Astrocyte of the cerebellum (primary cell): ENCODE measurements at regions not wholly inside any gene's neighbourhood (a gene's known extent, or its start where the extent isn't known, plus 50 kb on each side); places are given as distances from the start of the nearest gene placed in this dataset.
"Not testable (repeated sequence)": the region's sequence is repeated elsewhere in the genome, so short reads cannot be mapped to it uniquely, and the experiment has no call there.

Experiments used
- DNase-seq: peaks from one replicate; pipeline ENCODE4 v3.0.0-alpha.2; 2011; ENCODE audit warnings: low read depth
- H3K4me3 ChIP-seq: 2 replicates; pipeline ENCODE4 v1.5.1; 2011; ENCODE audit warnings: mild to moderate bottlenecking, low read depth, low read length, moderate library complexity
- in situ Hi-C: cut with HindIII; loops from 2 replicates; pipeline ENCODE4 v1.10.0; 2017; ENCODE audit warnings: low sequenced_read_pairs
- TF ChIP-seq, protein P1 (sequence below): IDR thresholded peaks from 2 replicates; pipeline ENCODE4 v1.5.1; 2012; ENCODE audit warnings: low read length, low read depth, moderate library complexity, mild to moderate bottlenecking; ENCODE audit errors: missing control alignments

DNA sequence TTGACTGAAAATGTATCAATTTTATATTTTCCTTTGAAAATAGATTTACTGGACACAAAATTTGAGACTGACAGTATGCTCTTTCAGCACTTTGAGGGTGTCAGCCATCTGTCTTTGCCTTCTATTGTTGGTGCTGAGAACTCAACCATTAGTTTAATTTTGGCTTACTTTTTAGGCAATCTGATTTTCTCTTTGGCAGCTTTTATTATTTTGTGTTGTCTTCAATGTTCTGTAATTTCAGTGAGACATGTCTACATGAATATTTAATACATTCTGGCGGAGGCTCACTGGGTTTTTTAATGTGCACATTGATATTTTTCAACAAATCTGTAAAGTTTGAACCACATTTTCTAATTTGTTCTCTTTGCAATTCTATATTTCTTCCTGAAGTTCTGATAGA is 648.6 kb downstream of the C6orf118 start:
- TF ChIP-seq, protein P1, sequence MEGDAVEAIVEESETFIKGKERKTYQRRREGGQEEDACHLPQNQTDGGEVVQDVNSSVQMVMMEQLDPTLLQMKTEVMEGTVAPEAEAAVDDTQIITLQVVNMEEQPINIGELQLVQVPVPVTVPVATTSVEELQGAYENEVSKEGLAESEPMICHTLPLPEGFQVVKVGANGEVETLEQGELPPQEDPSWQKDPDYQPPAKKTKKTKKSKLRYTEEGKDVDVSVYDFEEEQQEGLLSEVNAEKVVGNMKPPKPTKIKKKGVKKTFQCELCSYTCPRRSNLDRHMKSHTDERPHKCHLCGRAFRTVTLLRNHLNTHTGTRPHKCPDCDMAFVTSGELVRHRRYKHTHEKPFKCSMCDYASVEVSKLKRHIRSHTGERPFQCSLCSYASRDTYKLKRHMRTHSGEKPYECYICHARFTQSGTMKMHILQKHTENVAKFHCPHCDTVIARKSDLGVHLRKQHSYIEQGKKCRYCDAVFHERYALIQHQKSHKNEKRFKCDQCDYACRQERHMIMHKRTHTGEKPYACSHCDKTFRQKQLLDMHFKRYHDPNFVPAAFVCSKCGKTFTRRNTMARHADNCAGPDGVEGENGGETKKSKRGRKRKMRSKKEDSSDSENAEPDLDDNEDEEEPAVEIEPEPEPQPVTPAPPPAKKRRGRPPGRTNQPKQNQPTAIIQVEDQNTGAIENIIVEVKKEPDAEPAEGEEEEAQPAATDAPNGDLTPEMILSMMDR: no peak
- in situ Hi-C loops: no loop called here
- no peak overlapping the region for H3K4me3 ChIP-seq
- DNase-seq: no peak

DNA sequence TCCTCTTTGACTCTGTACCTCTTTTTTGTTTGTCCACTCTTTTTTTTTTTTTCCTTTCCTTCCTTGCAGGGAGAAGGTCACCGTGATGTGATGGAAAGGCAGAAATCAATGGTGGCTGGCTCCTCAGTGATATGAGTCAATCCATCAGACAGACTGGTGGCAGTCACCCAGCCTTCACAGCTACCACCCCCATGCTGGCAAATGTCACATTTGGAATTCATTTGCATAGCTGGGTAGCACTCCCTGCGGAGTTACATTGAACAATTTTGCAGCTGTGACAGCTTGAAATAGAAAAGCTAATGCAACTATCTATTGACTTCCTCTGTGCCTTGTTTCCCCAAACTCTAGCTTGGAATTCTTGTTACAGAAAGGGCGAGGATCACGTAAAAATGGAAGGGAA is 668.4 kb downstream of the C6orf118 start:
- H3K4me3 ChIP-seq: no peak overlapping the region
- DNase-seq: no peak
- in situ Hi-C loops: no loop called here
- TF ChIP-seq, protein P1: no peak

DNA sequence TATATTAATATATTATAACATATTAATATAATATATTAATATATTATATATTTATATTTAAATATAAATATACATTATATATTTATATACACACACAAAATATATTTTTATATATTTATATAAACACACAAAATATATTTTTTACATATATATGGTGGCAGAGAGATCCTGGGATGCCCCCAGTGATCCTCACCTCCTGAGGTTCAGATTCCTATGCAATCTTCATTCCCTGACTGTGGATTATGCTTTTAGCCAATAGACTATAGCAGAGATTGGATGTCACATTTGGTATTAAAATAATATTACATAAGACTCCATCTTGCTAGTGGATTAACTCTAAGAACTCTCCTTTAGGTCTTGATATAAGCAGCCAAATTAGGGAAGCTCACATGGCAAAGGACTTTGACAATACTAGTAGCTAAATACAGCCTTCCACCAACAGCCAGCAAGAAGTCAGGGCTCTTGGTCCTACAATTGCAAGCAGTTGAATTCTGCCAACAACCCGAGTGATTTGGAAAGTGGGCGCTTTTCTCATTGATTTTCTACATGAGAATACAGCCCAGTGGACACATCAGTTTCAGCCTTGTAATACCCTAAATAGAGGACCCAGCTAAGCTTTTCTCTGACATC is 681.0 kb downstream of the C6orf118 start:
- no peak for DNase-seq
- TF ChIP-seq, protein P1: no peak
- no peak overlapping the region for H3K4me3 ChIP-seq
- in situ Hi-C loops: no loop called here

DNA sequence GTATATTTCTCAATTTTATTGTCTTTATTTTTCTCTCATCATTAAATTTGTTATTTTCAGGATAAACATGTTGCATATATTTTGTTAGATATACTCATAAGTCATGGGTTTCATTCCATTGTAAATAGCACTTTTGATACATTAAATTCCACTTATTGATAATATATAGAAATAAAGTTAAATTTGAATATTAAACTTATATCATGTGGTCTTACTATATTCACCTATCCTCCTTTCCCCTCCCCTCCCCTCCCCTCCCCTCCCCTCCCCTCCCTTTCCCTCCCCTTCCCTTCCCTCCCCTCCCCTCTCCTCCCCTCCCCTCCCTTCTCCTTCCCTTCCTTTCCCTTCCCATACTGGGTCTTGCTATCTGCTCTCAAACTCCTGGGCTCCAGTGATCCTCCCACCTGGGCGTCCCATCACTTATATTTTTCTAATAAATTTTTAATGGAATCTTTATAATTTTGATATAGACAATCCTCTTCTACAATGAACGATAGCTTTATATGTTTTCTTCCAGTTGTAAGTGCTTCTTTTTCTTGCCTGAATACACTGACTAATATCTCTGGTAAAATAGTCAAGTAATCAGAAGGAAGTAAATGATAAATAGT is 692.4 kb downstream of the C6orf118 start:
- in situ Hi-C loops: loop anchor here (10.0 kb wide), 1 partner anchor 78 kb away; no protein-coding TSS in a partner anchor
- no peak overlapping the region for H3K4me3 ChIP-seq
- TF ChIP-seq, protein P1: no peak
- no peak for DNase-seq

DNA sequence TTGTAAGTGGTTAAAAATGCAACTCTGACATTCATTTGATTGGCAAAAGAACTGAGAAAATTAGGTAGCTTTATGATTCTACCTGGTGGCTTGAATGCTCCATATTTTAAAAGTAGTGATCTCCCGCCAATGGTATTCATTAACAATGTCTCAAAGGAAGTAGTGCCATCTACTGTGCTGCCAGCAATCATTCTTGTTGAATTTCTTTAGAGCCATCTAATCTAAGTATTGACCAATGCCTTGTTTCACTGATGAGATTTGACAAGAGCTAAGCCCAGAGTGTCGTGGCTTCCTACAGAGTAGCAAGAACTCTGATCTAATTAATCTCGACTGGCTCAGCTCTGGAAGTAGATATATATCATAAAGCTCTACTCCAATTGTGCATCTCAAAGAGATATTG is 696.7 kb downstream of the C6orf118 start:
- in situ Hi-C loops: loop anchor here (10.0 kb wide), 1 partner anchor 82 kb away; no protein-coding TSS in a partner anchor
- no peak for DNase-seq
- no peak overlapping the region for H3K4me3 ChIP-seq
- TF ChIP-seq, protein P1: no peak

DNA sequence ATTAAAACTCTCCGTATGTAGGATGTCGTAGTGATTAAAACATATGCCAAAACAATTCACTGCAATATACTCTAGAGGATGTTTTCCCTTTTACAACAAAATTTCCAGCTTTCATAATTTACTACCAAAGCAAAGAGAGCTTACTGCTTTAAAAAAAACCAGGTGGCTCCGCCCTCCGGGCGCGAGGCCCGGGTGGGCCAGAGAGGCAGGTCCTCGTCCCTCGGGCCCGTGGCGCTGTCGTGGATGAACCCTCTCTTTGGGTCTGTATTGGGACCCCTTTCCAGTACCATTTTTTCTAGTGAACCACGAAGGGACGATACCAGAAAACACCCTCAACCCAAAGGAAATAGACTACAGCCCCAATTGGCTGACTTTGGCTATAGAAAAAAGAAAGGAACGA is 698.5 kb downstream of the C6orf118 start:
- in situ Hi-C loops: loop anchor here (10.0 kb wide), 1 partner anchor 84 kb away; no protein-coding TSS in a partner anchor
- DNase-seq, H3K4me3 ChIP-seq: not testable (repeated sequence)

DNA sequence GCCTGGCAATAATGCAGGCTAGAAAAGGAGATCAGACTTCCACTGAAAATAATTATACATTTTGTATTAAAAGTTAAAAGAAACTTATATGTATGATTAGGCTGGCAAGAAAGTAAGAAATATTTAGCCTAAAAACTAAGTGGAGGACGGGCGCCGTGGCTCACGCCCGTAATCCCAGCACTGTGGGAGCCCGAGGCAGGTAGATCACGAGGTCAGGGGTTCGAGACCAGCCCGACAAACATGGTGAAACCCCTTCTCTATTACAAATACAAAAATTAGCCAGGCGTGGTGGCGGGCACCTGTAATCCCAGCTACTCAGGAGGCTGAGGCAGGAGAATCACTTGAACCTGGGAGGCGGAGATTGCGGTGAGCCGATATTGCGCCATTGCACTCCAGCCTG is 707.0 kb downstream of the C6orf118 start:
- not testable (repeated sequence) for H3K4me3 ChIP-seq, DNase-seq
- in situ Hi-C loops: loop anchor here (10.0 kb wide), 1 partner anchor 238 kb away; no protein-coding TSS in a partner anchor
